Fibroblast of villous mesenchyme (primary cell): ENCODE measurements at regions not wholly inside any gene's neighbourhood (a gene's known extent, or its start where the extent isn't known, plus 50 kb on each side); places are given as distances from the start of the nearest gene placed in this dataset.
A peak's percentile ranks its signal among the peaks of the same experiment; 100 is the strongest.

Source experiments
- DNase-seq: peaks from one replicate; pipeline ENCODE4 v3.0.0-alpha.2; 2010; ENCODE audit warnings: low read depth
- H3K4me3 ChIP-seq: 2 replicates; pipeline ENCODE4 v1.5.1; 2011; ENCODE audit warnings: low read depth, mild to moderate bottlenecking, low read length
- CTCF ChIP-seq: IDR thresholded peaks from 2 replicates; pipeline ENCODE4 v1.5.1; 2012; ENCODE audit warnings: low read depth, mild to moderate bottlenecking, low read length; ENCODE audit not compliant: insufficient read depth

- no peak overlapping the region for H3K4me3 ChIP-seq
- TF ChIP-seq CTCF: no peak
- DNase-seq: no peak
Measured at GRCh38 chr5:8773046-8773615, 772.7 kb downstream of the SEMA5A start.

GRCh38 chr5:8784692-8785091 is 761.2 kb downstream of the SEMA5A start:
- TF ChIP-seq CTCF: no peak
- DNase-seq: no peak
- no peak overlapping the region for H3K4me3 ChIP-seq

GRCh38 chr5:8788246-8788645 is 757.6 kb downstream of the SEMA5A start:
- DNase-seq: no peak
- no peak for TF ChIP-seq CTCF
- H3K4me3 ChIP-seq: no peak overlapping the region

DNA sequence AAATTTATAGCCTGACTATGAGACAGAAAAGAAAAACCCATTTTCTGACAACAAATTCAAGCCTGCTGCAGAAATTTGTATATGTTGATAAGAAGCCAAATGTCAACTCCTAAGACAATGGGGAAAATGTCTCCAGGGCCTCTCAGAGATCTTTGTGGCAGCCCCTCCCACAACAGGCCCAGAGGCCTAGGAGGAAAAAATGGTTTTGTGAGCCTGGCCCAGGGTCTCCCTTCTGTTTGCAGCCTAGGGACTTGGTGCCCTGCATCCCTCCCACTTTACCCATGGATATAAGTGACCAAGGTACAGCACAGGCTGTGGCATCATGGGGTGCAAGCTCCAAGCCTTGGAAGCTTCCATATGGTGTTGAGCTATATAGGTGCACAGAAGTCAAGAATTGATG is 740.2 kb downstream of the SEMA5A start:
- no peak for TF ChIP-seq CTCF
- no peak overlapping the region for H3K4me3 ChIP-seq
- DNase-seq: no peak

GRCh38 chr5:8807636-8808035 is 738.2 kb downstream of the SEMA5A start:
- no peak for TF ChIP-seq CTCF
- DNase-seq: peak; percentile 58
- H3K4me3 ChIP-seq: no peak overlapping the region

GRCh38 chr5:8811581-8811980 is 734.3 kb downstream of the SEMA5A start:
- no peak overlapping the region for H3K4me3 ChIP-seq
- peak; percentile 71 for DNase-seq
- TF ChIP-seq CTCF: no peak

DNA sequence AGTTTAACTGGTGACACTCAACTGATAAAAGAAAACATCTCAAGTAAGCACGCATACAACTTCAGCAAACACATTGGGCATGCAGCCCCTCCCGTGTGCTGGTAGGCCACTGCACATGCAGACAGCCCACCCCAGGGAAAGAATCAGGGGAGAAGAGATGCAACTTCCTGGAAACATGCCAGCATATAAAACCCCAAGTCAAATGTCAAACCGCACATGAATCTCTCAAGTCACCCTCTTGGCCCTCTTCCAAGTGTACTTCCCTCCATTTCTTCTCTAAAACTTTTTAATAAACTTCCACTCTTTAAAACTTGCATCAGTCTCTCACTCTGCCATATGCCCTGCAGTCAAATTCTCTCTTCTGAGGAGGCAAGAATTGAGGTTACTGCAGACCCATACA is 732.7 kb downstream of the SEMA5A start:
- no peak for DNase-seq
- no peak overlapping the region for H3K4me3 ChIP-seq
- TF ChIP-seq CTCF: no peak
